ENCODE measurements at regions not wholly inside any gene's neighbourhood (a gene's known extent, or its start where the extent isn't known, plus 50 kb on each side); places are given as distances from the start of the nearest gene placed in this dataset.

GRCh38 chr3:168604767-168605166 is 509.0 kb upstream of the GOLIM4 start:
- Histone ChIP-seq H3K9me3 (ENCODE audit: control insufficient read depth in 1 of 2, insufficient read depth in 1 of 2, low read depth in 1 of 2, low read length in 2 of 2) (no peaks in the 10 kb centered on the region), H3K4me1 (ENCODE audit: control insufficient read depth in 1 of 2, insufficient read depth in 2 of 2, low read length in 2 of 2) (no peaks in the 10 kb centered on the region), H3K36me3 (ENCODE audit: control insufficient read depth in 1 of 2, insufficient read depth in 2 of 2, low read length in 2 of 2) (no peaks in the 10 kb centered on the region), H3K4me2 (ENCODE audit: low read length) (no peak overlapping the region), H3K9ac (ENCODE audit: low read length) (no peak overlapping the region), H2AFZ (ENCODE audit: low read depth, low read length, poor library complexity, severe bottlenecking) (no peak overlapping the region), H4K20me1 (ENCODE audit: insufficient read depth) (no peaks in the 10 kb centered on the region), H3K9me2 (ENCODE audit: insufficient read depth) (no peaks in the 10 kb centered on the region), H3K27me3 (ENCODE audit: insufficient read depth, low read length) (0 out of 2 replicates have a peak, but pooled peaks cover 10% of the 10 kb centered on the region), H3K4me3 (replicated peaks in 1 of 2; ENCODE audit: low read depth in 1 of 2, low read length in 2 of 2) (no peak overlapping the region), H3K27ac (ENCODE audit: low read depth, low read length) (no peak overlapping the region), H3K79me2 (ENCODE audit: insufficient read depth, low read length) (no peaks in the 10 kb centered on the region)
- BruUV-seq (replicated peaks) = no TSS peak
- ATAC-seq (no peak), DNase-seq (ENCODE audit: low read depth, low spot score) (no peak)
- intact Hi-C loops (cut with micrococcal nuclease) = no loop called here
- TF ChIP-seq SRF (IDR thresholded peaks at IDR 0.05; ENCODE audit: low read depth) = no peak
- no peak for TF ChIP-seq ZNF274 (IDR thresholded peaks at IDR 0.05; ENCODE audit: low read depth, low read length)
- TF ChIP-seq CEBPB (IDR thresholded peaks at IDR 0.05; ENCODE audit: low read depth) = no peak
- TF ChIP-seq ATF3 (IDR thresholded peaks at IDR 0.05) = no peak
- TF ChIP-seq POLR2AphosphoS5 (IDR thresholded peaks at IDR 0.05; ENCODE audit: low read depth, low read length) = no peak
- TF ChIP-seq YY1 (IDR thresholded peaks at IDR 0.05; ENCODE audit: extremely low read depth, insufficient replicate concordance, low read depth, low read length) = no peak
- TF ChIP-seq EZH2 (IDR thresholded peaks at IDR 0.05) = no peak
- TF ChIP-seq EGR1 (IDR thresholded peaks at IDR 0.05; ENCODE audit: low read depth) = no peak
- no peak for TF ChIP-seq CTCF (IDR thresholded peaks at IDR 0.05 in 2 of 3, conservative IDR thresholded peaks at IDR 0.05 in 1 of 3; ENCODE audit: borderline replicate concordance in 1 of 3, insufficient read depth in 1 of 3, low read depth in 2 of 3, low read length in 2 of 3)
- no peak for TF ChIP-seq ZBTB33 (IDR thresholded peaks at IDR 0.05; ENCODE audit: extremely low read depth, insufficient replicate concordance, low read length)
- ChIA-PET RAD21 (ENCODE audit: low non-redundant PET in 1 of 2, low total read pairs in 2 of 2, uncharacterized antibody in 2 of 2, unreplicated experiment in 2 of 2) (no interaction called here), CTCF (no interaction called here), POLR2A (no interaction called here)
